ENCODE measurements at regions not wholly inside any gene's neighbourhood (a gene's known extent, or its start where the extent isn't known, plus 50 kb on each side); places are given as distances from the start of the nearest gene placed in this dataset.
"Not testable (repeated sequence)": the region's sequence is repeated elsewhere in the genome, so short reads cannot be mapped to it uniquely, and the experiment has no call there.

DNA sequence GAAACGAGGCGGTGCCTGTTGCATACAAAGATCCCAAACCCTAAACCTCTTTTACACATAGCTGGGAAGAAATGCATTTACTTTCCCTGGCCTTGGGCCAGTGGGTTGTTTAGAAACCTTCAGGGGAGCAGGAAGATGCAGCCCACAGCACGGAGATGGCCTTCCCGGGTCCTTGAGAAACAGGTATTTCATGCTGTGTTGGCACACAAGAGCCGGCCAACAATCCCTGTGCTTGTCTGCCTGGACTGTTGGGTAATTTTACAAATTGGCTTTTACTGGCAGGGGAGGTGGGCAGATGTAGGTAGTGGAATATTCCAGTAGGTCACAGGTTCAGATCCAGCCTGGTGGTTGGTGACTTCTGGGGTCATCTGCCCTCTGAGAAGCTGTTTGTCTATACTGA, 148.0 kb downstream of the FOXL1 start:
- H3K36me3 Mint-ChIP-seq = no peaks in the 10 kb centered on the region
- H3K27me3 Mint-ChIP-seq = peaks cover 29 to 37% of the 10 kb centered on the region in 2 donors
- no peak overlapping the region for H3K4me3 Mint-ChIP-seq
- DNase-seq (ENCODE audit: low spot score) (no peak), ATAC-seq (no peak)
- no peak overlapping the region for H3K27ac Mint-ChIP-seq
- H3K4me1 Mint-ChIP-seq (ENCODE audit: low read depth in 2 of 2) = no peaks in the 10 kb centered on the region
- H3K9me3 Mint-ChIP-seq = no peaks in the 10 kb centered on the region

DNA sequence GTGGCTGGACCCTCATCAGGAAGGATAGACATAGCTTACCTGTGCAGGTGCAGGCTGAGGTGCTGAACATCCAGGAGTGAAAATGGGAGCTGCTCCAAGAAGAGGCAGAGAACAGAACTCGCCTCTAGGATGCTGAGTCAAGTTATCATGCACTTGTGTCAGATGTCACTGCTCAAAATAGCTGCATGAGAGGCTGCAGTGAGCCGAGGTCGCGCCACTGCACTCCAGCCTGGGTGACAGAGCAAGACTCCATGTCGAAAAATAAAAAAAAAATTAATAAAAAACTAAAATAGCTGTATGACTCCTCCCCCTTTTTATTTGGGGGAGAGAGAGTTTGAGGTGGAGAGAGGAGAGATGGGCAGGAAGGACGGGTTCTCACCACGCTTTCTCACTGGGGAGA, 148.8 kb downstream of the FOXL1 start:
- H3K4me3 Mint-ChIP-seq = no peak overlapping the region
- DNase-seq (ENCODE audit: low spot score) (no peak), ATAC-seq (no peak)
- peaks cover 31 to 45% of the 10 kb centered on the region in 2 donors for H3K27me3 Mint-ChIP-seq
- H3K4me1 Mint-ChIP-seq (ENCODE audit: low read depth in 2 of 2) = no peaks in the 10 kb centered on the region
- no peak overlapping the region for H3K27ac Mint-ChIP-seq
- no peaks in the 10 kb centered on the region for H3K36me3 Mint-ChIP-seq
- H3K9me3 Mint-ChIP-seq = no peaks in the 10 kb centered on the region

DNA sequence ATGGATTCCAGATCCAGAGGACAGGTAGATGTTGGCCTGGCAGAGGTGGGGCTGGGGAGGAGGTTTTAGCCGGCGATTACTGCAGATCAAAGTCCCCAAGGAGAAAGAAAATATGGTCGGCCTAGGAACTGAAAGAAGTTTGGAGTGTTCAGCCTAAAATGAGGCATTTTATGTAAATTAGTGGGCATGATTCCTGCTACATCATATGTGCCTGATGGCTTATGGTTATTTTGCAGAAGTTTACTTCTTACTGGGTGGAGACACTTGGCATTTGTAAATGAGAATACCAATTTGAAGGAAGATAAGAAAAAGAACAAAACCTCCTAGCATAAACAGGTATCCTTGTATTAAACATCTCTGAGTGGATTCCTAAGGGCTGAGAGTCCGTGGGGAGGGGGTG, 149.3 kb downstream of the FOXL1 start:
- no peak overlapping the region for H3K4me3 Mint-ChIP-seq
- no peaks in the 10 kb centered on the region for H3K4me1 Mint-ChIP-seq (ENCODE audit: low read depth in 2 of 2)
- no peaks in the 10 kb centered on the region for H3K36me3 Mint-ChIP-seq
- H3K27me3 Mint-ChIP-seq = peaks cover 35 to 49% of the 10 kb centered on the region in 2 donors
- no peak for ATAC-seq
- H3K9me3 Mint-ChIP-seq = no peaks in the 10 kb centered on the region
- no peak overlapping the region for H3K27ac Mint-ChIP-seq
- DNase-seq (ENCODE audit: low spot score) = no peak

DNA sequence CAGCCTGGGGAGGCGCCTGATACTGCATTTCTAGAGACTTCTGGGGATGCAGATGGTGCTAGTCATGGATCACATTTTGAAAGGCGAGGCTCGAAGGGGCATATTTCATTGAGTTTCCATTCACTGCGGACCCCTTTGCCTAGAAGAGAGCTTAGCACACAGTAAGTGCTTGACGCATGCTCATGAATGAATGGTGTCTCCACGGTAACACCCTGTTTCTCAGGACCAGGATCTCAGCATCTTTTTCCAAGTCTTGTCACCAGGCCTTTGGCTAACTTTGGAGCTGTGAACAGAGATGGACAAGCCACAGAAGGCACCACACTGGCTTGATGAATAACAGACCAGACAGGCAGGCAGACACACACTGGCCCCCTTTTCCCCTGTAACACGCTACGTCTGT, 151.3 kb downstream of the FOXL1 start:
- Mint-ChIP-seq H3K4me1 (ENCODE audit: low read depth in 2 of 2) (no peaks in the 10 kb centered on the region), H3K27me3 (peaks cover 38 to 46% of the 10 kb centered on the region in 2 donors), H3K4me3 (no peak overlapping the region), H3K9me3 (no peaks in the 10 kb centered on the region), H3K36me3 (no peaks in the 10 kb centered on the region), H3K27ac (no peak overlapping the region)
- ATAC-seq (no peak), DNase-seq (ENCODE audit: low spot score) (no peak)

DNA sequence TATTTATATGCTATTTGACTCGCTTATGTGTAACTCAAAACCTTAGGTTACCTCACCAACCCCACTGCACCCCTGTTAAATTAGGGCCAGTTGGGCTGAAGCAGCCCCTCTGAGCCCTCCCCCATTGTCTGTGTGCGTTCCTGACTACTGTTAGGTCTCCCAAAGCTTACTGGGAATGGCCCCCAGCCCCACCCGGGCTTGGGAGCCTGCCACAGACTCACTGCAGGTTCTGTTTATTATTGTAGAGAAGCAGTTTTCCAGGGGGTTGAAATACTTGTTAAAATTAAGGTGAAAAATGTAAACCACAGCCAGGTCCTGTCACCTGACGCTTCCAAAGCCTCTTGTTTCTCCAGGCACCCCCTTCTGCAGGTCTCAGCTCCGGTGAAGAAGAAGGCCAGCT, 151.7 kb downstream of the FOXL1 start:
- Mint-ChIP-seq H3K4me1 (ENCODE audit: low read depth in 2 of 2) (no peaks in the 10 kb centered on the region), H3K9me3 (no peaks in the 10 kb centered on the region), H3K4me3 (no peak overlapping the region), H3K27me3 (peaks cover 39 to 47% of the 10 kb centered on the region in 2 donors), H3K36me3 (no peaks in the 10 kb centered on the region), H3K27ac (no peak overlapping the region)
- ATAC-seq = no peak
- DNase-seq (ENCODE audit: low spot score) = no peak

DNA sequence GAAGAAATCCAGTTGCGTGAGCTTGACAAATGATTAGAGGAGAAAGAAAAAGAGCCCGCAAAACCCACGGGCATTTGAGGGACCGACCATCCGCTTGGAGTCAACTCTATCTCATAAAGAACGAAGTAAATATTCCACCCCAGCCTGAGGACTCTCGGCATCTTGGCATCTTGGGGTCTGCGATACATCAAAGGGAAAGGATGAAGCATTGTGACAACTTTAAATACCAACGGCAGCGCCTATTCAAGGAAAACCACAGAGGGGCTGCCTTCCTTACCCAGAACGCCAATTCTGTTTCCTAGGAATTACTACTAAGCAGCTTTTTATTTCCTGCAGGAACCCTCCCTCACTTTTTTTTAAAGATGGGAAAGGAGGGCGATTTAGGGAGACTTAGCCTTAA, 152.2 kb downstream of the FOXL1 start:
- H3K4me1 Mint-ChIP-seq (ENCODE audit: low read depth in 2 of 2) = no peaks in the 10 kb centered on the region
- DNase-seq (ENCODE audit: low spot score) = no peak
- H3K9me3 Mint-ChIP-seq = no peaks in the 10 kb centered on the region
- ATAC-seq = no peak
- peaks cover 40 to 47% of the 10 kb centered on the region in 2 donors for H3K27me3 Mint-ChIP-seq
- H3K36me3 Mint-ChIP-seq = no peaks in the 10 kb centered on the region
- no peak overlapping the region for H3K27ac Mint-ChIP-seq
- no peak overlapping the region for H3K4me3 Mint-ChIP-seq

DNA sequence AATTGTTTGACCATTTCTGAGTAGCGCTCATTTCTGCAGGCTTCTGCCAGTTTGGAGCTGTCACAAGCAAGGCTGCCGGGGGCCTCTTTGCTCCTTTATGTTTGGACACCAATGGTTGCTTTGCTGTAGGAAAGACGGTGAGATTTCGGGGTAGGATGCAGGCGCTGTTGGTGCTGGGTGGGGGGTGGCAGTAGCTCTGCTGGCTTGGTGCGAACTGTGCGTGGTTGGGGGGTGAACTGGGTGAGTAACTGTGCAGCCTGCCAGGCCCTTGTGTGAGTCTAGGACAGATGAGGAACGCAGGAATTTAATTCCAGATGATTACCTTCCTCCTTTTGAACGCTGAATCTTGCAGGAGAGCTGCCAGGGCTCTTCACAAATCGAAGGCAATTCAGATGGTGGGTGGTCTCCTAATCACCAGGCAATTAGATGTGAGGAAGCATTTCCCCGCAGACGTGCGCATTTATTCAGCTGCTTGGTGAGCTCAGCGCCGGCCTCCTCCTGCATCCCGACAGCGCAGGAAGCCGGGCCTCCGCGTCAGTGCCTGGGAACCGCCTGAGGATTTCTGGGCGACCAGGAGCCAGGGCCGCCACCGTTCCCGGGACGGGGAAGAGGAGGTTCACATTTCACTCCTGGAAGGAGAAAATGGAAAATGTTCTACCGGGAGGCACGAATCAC, 154.4 kb downstream of the FOXL1 start:
- ATAC-seq = no peak
- Mint-ChIP-seq H3K4me3 (no peak overlapping the region), H3K9me3 (no peaks in the 10 kb centered on the region), H3K27ac (no peak overlapping the region), H3K27me3 (peaks cover 36 to 43% of the 10 kb centered on the region in 2 donors), H3K36me3 (no peaks in the 10 kb centered on the region), H3K4me1 (ENCODE audit: low read depth in 2 of 2) (no peaks in the 10 kb centered on the region)
- no peak for DNase-seq (ENCODE audit: low spot score)

DNA sequence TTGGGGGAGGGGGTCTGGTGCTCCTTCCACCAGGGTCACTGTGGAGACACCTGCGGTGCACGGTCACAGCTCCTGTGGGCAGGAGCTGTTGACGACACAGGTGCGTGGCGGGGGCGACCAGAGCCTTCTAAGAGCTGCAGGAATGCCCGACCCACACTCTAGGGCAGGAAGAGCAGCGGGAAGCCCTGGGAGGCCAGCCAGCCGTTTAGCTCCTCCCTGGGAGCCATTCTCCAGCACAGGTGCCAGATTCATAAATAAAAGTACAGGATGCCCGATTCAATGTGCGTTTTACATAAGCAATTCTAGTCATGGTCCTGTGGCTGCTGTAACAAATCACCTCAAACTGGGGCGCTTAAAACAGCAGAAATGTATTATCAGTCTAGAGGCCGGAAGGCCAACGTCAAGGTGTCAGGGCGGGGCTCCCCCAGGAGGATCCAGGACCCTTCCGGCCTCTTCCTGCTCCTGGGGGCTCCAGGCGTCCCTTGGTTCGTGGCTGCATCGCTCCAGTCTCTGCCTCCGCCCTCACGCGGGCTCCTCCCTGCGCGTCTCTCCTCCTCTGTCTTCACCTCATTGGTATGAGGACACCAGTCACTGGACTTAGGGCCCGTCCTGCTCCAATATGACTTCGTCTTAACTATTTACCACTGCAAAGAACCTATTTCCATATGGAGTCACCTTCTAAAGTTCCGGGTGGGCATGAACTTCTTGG, 155.4 kb downstream of the FOXL1 start:
- Mint-ChIP-seq H3K27me3 (peaks cover 32 to 39% of the 10 kb centered on the region in 2 donors), H3K36me3 (no peaks in the 10 kb centered on the region), H3K9me3 (no peaks in the 10 kb centered on the region), H3K4me3 (no peak overlapping the region), H3K27ac (no peak overlapping the region), H3K4me1 (ENCODE audit: low read depth in 2 of 2) (no peaks in the 10 kb centered on the region)
- ATAC-seq (no peak), DNase-seq (ENCODE audit: low spot score) (no peak)

DNA sequence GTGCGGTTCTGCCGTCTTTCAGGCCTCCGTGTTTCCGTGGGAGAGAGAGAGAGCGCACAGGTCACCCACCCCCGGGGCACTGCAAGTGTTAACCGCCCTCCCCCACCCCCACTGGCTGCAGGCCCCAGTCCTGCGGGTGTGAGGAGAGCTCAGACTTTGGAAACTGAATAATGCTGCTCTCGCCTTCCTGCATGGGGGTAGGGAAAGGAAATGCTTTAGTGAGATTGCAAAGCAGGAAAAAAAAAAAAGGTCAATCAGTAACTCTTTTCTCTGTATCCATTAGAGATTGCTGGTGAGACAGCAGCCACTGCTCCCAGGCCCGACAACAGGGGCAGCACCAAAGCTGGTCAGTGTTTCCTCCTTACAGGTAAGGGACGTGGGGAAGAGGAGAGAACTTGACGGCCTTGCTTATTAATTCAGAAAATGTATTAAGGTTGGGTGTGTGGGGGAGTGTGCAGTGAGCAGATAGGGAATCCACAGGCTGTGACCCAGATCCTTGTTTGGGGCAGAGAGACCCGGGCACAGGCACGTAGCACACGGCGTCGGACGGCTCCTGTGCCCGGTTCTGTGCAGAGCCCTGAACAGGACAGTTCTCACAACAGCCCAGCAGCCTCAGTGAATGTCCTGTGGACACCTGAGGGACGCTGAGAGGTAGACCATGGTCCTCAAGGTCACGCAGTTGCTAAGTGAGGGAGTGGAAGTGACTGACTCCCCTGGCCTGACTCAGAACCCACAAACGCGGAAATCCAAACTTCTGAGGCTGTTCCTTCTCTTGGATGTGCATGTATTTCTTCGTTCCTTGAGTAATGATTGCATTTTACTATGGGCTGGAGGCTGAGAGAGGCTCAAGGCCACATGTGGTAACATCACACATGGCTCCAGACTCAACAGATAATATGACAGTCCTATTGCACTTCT, 156.5 kb downstream of the FOXL1 start:
- no peak overlapping the region for H3K27ac Mint-ChIP-seq
- peaks cover 34 to 50% of the 10 kb centered on the region in 2 donors for H3K27me3 Mint-ChIP-seq

DNA sequence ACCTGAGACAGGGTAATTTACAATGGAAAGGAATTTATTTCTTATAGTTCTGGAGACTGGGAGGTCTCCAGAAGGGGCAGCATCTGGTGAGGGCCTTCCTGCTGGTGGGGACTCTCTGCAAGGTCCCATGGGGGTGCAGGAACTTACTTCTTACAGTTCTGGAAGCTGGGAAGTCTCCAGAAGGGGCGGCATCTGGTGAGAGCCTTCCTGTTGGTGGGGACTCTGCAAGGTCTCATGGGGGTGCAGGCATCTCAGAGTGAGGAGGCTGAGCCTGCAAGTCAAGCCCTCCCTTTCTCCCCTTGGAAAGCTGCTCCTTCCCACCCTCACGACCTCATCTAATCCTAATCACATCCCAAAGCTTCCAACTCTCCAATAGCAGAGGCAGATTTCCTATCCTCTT, 157.4 kb downstream of the FOXL1 start:
- no peaks in the 10 kb centered on the region for H3K36me3 Mint-ChIP-seq
- peaks cover 32 to 50% of the 10 kb centered on the region in 2 donors for H3K27me3 Mint-ChIP-seq
- no peak for DNase-seq (ENCODE audit: low spot score)
- H3K27ac Mint-ChIP-seq = no peak overlapping the region
- no peak overlapping the region for H3K4me3 Mint-ChIP-seq
- no peak for ATAC-seq
- H3K4me1 Mint-ChIP-seq (ENCODE audit: low read depth in 2 of 2) = peaks cover 0 to 4% of the 10 kb centered on the region in 2 donors
- no peaks in the 10 kb centered on the region for H3K9me3 Mint-ChIP-seq

More for the DNA sequence above, 156.5 kb downstream of the FOXL1 start:
- ATAC-seq (no peak), DNase-seq (ENCODE audit: low spot score) (no peak)
- no peaks in the 10 kb centered on the region for H3K9me3 Mint-ChIP-seq
- H3K4me1 Mint-ChIP-seq (ENCODE audit: low read depth in 2 of 2) = peaks cover 0 to under 1% of the 10 kb centered on the region in 2 donors
- no peaks in the 10 kb centered on the region for H3K36me3 Mint-ChIP-seq
- no peak overlapping the region for H3K4me3 Mint-ChIP-seq

DNA sequence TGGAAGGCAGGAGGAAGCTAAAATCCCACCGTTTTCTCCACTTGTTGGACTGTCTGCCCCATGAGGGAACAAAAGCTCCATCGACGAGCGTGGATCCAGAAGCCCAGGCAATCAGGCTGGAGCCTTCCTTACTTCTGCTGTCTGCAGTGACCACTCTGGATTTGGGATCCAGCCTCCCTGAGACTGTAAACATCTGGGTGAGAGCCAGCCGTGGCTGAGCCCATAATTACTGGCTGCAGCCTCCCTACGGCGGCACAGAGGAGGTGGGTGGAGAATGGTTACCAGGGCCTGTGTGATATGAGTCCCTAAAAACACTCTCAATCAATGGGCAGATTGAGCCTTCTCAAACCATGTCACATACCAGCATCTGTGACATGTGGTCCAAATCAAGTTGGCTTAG, 158.2 kb downstream of the FOXL1 start:
- no peaks in the 10 kb centered on the region for H3K9me3 Mint-ChIP-seq
- no peak for DNase-seq (ENCODE audit: low spot score)
- no peaks in the 10 kb centered on the region for H3K36me3 Mint-ChIP-seq
- H3K27me3 Mint-ChIP-seq = peaks cover 35 to 54% of the 10 kb centered on the region in 2 donors
- no peak overlapping the region for H3K4me3 Mint-ChIP-seq
- peaks cover 0 to 9% of the 10 kb centered on the region in 2 donors for H3K4me1 Mint-ChIP-seq (ENCODE audit: low read depth in 2 of 2)
- no peak for ATAC-seq
- H3K27ac Mint-ChIP-seq = no peak overlapping the region

DNA sequence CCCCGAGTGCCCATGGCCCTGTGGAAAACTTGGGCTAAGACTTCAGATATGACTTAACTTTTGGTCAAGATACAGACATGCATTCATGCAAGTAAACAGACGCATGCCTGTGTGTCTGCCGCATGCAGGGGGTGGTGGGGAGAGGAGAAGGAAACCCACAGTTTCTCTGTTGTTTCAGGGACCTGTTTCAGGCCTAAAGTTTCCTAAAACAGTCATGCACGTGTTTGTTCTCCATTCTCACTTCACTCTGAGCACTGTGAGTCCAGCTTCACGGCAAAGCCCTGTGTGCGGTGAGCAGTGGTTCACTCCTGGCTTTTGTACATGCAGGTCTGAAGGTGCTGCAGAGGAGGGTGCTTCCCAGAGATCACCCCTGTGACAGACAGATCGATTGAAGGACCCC, 158.7 kb downstream of the FOXL1 start:
- H3K36me3 Mint-ChIP-seq = no peaks in the 10 kb centered on the region
- ATAC-seq (no peak), DNase-seq (ENCODE audit: low spot score) (no peak)
- H3K4me3 Mint-ChIP-seq = no peak overlapping the region
- H3K27me3 Mint-ChIP-seq = peaks cover 39 to 54% of the 10 kb centered on the region in 2 donors
- H3K9me3 Mint-ChIP-seq = no peaks in the 10 kb centered on the region
- no peak overlapping the region for H3K27ac Mint-ChIP-seq
- H3K4me1 Mint-ChIP-seq (ENCODE audit: low read depth in 2 of 2) = peaks cover 0 to 9% of the 10 kb centered on the region in 2 donors

DNA sequence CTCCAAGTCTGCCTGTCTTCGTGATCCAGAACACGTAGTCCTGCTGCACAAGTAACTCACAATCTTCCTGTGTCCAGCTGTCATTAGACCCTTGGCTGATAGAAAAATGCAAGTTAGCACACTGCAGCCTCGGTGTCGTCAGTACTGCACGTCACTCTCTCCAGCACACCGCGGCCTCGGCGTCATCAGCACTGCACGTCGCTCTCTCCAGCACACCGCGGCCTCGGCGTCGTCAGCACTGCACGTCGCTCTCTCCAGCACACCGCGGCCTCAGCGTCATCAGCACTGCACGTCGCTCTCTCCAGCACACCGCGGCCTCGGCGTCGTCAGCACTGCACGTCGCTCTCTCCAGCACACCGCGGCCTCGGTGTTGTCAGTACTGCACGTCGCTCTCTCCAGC, 160.0 kb downstream of the FOXL1 start:
- H3K4me3 Mint-ChIP-seq; DNase-seq (ENCODE audit: low spot score); H3K27ac Mint-ChIP-seq; H3K36me3 Mint-ChIP-seq; ATAC-seq; H3K9me3 Mint-ChIP-seq; H3K4me1 Mint-ChIP-seq (ENCODE audit: low read depth in 2 of 2): not testable (repeated sequence)
- H3K27me3 Mint-ChIP-seq = peaks cover 41 to 55% of the 10 kb centered on the region in 2 donors

DNA sequence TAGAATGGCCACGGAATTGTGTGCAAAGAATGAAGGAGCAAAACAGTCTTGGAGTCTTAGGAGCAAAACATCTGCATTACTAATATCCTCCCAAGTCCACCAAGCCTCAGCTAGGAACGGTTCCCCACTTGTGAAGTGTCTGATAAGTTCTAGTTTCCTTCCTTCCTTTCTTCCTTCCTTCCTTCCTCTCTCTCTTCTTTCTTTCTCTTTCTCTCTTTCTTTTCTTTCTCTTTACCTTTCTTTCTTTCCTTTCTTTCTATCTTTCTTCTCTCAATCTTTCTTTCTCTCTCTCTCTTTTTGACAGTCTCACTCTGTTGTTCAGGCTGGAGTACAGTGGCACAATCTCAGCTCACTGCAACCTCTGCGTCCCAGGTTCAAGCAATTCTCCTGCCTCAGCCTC, 160.8 kb downstream of the FOXL1 start:
- H3K4me3 Mint-ChIP-seq = no peak overlapping the region
- DNase-seq (ENCODE audit: low spot score) (no peak), ATAC-seq (no peak)
- H3K27me3 Mint-ChIP-seq = peaks cover 42 to 59% of the 10 kb centered on the region in 2 donors
- H3K9me3 Mint-ChIP-seq = no peaks in the 10 kb centered on the region
- H3K4me1 Mint-ChIP-seq (ENCODE audit: low read depth in 2 of 2) = peaks cover 0 to 9% of the 10 kb centered on the region in 2 donors
- H3K36me3 Mint-ChIP-seq = no peaks in the 10 kb centered on the region
- no peak overlapping the region for H3K27ac Mint-ChIP-seq

All from natural killer cell treated with Interleukin-12 subunit alpha and Interleukin-12 subunit beta and Interleukin-15 and Interleukin-18, amount 100 ng/mL, for 72 hours (primary cell).